SK-N-MC (cell line): ENCODE measurements at regions not wholly inside any gene's neighbourhood (a gene's known extent, or its start where the extent isn't known, plus 50 kb on each side); places are given as distances from the start of the nearest gene placed in this dataset.

ENCODE experiments used
- EZH2 ChIP-seq: fragments of 200-600 bp; sonication (generic); IDR thresholded peaks from one replicate; pipeline ENCODE4 v1.6.1; 2017; ENCODE audit warnings: antibody characterized with exemption
- POLR2AphosphoS5 ChIP-seq: IDR thresholded peaks from 2 replicates; pipeline ENCODE4 v1.6.1; 2012; ENCODE audit warnings: mild to moderate bottlenecking, low read depth, low read length, borderline replicate concordance

DNA sequence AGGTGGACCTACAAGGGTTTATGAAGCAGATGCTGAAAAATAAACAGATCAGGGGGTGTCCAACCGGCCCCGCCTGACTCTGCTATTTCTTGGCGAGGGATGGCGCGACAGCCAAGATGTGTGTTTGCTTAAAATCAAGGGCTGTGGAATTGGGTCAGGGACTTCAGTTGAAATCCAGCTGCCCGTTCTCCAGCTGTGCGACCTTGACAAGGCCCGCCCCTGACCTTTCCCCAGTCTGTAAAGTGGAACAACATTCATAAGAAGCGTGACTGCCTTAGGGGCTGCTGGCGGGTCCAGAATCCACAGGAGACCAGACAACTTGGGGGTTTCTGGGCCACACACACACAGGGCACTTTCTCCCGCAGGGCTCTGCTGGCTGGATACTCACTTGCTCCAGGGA is 517.5 kb downstream of the PREX1 start:
- TF ChIP-seq EZH2 = no peak
- TF ChIP-seq POLR2AphosphoS5 = no peak
